ENCODE measurements at regions not wholly inside any gene's neighbourhood (a gene's known extent, or its start where the extent isn't known, plus 50 kb on each side); places are given as distances from the start of the nearest gene placed in this dataset.

DNA sequence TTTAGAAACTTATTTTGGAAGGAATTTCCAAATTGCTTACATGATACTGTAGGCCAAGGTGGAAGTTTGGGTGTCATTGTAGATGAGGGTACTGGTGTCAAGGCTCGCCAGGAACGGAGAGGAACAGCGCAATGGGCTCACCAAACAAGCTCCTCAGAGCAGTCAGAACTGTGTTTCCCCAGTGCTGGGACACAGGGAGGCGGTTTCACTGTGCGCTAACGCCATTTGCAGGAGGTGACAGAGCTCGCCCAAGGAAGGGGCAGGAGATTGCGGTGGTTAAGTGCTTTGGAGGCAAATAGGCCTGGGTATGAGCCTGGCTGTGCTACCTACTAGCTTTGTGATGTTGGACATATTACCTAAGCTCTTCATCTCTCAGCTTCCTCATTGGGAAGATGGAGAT, 57.3 kb downstream of the HHEX start:
- no peak for DNase-seq

DNA sequence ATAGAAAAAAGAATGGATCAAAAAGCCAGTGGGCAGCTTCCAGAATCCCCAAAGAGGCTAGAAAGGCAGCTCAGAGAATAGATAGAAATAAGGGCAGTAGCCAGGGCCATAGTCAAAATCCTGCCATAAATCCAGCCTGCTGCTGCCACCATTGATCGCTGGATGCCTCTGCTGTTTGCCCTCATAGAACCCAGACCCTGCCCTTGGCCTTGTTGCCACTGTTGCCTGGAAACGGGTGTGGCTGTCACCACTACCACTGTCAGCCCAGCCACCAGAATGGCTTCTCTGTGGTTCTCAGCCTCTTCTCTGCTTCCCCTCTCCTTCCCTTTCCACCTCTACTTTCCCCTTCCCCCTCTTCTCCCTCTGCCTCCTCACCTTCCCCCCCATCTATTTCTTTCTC, 57.8 kb downstream of the HHEX start:
- peak; percentile 63 to 79 for DNase-seq

DNA sequence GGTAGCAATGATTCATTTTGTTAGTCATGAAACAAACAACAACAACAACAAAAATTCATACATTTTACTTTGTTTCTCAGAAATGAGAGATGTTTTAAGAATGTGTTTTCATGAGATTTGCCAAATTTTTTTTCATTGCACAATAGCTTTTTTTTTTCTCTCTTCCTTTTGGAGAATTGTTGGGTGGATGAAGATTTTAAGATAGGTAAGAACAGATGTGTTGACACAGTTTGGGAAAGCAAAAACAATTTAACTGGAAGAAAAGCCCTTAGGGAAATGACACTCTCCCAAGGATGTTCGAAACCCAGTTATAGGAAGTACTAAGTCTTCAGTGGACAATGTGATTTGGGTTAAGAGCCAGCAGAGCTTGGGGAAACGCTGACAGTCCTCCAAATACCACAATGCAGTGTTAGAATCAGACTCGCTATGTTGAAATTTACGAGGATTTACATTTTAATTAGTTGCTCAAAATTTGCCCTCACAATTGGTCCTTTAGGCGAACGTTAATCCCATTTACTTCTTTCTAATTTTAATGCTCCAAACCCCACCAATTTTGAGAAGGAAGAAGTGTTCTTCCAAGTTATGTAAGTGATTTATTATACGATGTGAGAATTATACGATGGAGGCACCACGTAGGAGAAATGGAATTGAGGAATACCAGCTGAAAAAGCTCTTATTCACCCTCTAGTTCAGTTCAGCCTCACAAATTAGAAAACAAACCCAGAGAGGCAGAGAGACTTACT, 61.2 kb downstream of the HHEX start:
- DNase-seq, result no peak

DNA sequence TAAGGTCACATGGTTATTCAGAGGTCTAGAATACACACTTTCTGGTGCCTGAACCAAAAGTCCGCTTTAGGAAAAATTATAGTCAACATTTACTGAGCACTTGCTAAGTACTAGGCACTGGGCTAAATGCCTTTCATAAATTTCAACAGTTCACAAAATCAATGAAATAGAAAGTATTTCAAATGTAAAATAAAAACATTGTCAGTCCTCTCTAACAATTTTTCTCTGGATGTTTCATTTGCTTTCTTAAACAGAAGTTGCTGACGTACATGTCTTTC, 61.7 kb downstream of the HHEX start:
- no peak for DNase-seq

DNA sequence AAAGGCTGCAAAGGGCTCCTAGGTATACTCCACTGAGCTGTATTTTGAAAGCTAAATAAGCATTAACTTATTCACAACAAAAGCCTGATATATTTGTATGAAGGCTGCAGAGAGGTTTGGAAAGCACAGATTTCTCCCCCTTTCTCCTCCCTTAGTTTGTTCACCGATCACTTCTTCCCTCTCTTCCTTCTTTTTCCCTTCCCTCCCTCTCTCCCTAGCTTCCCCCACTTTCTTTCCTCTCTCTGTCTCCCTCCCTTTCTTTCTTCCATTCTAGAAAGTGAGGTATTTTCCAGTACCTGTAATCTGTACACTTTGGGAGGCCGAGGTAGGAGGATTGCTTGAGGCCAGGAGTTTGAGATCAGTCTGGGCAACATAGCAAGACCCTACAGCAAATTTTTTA, 62.1 kb downstream of the HHEX start:
- DNase-seq, result no peak

DNA sequence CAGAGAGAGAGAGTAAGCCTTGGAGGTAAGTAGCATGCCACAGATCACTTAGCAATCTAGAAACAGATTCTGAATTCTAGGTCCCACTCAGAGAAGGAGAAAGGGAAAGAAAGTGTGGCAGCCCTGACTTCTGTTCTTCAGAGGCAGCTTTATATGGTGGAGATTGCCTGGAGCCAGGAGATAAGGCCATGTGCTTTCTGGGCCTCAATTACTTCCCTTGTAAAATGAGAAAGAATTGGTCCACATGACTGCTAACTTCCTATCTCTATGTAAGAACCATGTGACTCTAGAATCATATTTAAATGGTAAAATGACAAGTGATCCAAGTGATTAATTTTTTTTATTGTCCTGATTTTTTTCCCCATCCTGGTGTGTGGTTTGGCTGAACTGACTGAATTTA, 64.1 kb downstream of the HHEX start:
- DNase-seq, result no peak

DNA sequence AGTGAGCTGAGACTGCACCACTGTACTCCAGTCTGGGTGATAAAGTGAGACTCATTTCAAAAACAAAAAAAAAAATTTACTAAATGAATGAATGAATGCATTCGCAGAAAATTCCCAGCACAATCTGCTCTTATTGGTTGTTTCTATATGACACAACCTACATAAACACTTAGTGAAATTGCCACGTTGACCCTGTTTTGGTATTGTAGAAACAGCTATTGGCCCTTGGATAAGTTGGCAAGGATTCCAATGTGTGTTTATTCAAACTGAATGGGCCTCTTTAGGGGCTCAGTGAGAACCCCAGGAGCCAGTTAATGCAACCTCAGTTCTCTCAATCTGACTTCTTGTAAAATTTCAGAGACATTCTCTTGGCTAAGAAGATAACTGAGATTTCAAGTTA, 66.0 kb downstream of the HHEX start:
- DNase-seq, result no peak

DNA sequence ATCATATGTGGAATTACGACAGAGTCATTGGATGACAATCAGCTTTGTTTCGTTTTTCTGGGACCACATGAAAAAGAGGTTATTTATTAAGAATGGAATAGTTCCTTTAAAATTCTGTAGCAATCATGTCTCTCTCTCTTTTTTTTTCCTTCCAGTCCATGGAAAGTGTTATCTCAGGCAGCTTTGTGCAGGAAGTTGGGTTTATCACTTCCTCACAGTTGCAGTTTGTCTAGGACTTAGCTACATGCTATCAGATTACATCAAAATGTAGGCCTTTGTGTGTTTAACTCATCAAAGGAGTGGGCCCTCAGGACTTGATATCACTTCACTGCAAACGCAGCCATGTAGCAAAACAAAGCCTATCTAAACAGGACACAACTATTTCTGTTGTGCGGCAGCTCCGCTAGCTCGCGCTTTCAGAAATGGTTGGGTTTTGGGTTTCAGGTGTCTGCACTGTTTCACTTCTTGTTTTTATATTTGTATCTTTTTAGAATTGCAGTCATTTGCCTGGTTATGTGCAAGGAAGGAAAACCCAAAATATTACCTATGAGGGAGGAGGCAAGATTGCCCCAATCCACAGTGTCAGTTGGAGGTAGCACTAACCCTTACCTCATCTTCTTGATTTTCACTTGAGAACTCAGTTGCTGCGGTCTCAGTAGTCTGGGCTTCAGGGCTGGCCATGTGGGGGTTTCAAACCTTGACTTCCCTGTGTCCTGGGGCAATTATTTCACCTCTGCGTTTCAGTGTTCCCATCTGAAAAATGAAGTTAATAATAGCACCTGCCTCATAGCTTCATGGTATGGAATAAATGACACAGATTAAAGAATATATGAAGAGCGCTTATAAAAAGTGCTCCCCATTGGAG, 66.7 kb downstream of the HHEX start:
- DNase-seq, result peak in 1 of 2 donors; percentile 57

DNA sequence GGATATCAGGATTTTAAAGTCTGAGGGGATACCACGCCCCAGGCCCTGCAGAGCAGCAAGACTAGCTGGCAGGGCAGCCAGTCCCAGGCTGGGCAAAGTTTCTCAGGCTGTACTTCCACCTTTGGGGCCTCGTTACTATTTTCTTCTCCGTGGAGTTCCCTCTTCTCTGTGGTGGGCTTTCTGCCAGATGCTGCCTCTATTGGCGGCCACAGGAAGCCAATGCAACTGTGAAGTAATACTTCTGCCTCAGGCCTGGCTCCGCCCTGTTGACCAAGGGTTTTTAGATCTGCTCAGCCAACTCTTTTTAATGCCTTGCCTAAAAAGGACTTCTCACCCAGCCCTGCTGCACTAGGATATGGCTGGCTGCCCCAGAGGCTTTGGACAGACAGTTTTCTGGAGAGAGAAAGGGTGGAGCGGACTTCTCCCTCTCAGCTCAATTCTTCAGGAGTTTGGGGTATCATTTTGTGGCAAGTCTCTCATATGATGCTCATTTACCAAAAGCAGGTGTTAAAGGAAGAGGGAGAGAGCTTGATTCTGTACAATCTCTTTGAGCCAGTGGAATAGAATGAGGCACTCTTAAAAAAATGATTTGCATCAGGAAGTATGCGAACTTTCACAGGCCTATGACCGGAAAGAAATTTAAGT, 67.4 kb downstream of the HHEX start:
- DNase-seq, result peak; percentile 28 to 75

DNA sequence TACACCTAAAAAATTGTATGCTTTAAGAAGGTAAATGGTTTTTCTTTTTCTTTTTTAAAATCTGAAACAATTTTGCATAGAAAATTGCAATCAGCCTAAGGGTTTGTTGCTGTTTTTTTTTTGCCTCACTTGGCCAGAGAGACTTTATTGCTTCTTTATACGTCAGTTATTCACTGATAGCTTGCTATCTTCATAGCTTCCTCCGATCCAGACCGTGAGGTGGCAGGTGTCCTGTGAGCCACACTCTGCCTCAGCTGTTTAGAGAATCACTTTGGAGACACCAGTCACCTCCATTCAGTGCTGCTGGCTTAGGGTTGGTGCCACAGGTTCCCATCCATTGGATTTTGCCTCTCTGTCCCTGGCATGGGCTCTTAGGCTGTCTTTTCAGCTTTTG, 68.0 kb downstream of the HHEX start:
- peak in 1 of 2 donors; percentile 7 for DNase-seq

DNA sequence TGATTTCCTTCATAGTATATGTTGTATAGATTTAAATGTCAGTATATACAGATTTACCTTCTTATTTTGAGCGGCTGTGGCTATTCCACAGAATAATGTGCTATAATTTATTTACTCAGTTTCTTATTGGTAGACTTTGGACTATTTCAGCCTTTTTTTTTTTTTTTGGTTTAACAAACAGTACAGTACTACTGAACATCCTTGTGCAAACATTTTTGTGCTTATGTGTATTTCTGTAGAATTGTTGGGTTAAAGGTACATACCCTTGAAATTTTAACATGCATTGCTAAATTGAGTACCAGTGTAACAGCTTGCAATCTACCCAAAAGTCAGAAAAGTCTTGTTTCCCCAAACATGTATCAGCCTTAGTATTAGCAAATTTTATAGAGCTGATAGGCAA, 68.8 kb downstream of the HHEX start:
- no peak for DNase-seq

DNA sequence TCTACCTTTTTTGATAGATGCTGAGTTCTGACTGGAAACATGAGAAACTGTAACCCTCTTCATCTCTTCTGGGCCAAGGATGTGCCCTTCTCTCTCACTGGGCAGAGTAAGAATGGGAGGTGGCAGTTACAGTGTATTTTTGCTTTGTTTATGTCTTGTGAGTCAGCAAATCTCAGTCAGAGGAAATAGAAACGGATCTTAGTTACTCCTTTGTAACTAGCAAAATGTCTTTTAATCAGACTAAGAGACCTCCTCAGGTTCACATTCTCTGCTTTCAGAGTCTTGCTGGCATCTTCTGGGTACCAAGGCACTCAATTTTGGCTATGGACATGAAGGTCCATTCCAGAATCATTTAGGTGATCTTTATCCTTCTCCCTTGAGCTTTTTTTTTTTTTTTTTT, 70.9 kb downstream of the HHEX start:
- no peak for DNase-seq

DNA sequence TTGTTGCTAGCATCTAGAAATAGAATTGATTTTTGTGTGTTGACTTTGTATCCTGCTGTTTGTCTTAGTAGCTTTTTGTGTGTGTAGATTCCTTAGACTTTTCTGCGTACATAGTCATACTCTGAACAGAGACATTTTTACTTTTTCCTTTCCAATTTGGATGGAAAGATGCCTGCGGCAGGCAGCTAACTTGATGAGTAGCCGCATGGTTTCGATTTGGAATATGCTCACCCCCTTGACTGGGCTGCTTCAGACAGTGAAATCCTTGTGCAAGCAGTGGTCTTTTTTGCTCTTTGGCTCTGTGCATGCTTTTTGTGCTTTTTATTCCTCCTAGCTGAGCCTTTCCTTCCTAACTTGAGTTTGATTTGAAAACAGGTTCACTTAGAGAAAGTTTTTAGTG, 71.8 kb downstream of the HHEX start:
- DNase-seq, result no peak

DNA sequence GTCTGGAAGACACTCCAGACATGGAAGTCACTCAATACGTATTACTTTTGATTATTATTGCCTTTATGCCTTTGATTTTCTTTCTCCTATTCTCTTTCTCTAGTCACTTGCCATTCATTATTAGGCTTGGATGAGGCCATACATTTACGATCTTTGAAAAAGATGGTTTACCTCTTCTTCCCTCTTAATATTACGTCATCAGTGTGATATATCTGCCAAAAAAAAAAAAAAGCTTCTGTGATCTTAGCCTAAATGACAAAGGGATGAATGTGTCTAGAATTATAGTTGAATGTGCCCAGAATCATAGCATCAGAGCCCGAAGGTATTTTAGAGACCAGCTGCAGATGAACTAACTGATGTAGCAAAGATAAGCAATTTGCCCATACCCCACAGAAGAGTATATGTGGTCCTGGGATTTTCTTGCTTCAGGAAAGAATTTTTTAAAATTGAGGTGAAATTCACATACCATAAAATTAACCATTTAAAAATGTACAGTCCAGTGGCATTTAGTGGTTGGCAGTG, 73.9 kb downstream of the HHEX start:
- no peak for DNase-seq

DNA sequence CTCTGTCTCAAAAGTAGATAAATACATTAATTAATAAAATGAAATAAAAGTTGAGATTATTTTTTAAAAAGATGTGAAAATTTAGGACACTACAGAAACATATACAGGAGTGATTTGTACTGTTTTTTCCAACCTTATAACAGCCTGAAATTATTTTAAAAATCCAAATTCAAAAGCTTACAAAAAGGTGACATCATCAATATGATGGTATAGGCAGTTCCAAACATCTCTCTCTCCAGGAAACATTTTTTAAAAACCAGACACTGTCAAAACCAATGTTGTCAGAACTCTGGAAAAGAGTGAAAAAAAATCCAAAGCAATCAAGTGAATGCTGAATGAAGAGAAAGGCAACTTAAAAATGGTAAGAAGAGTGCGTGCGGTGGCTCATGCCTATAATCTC, 76.7 kb downstream of the HHEX start:
- DNase-seq, result no peak

DNA sequence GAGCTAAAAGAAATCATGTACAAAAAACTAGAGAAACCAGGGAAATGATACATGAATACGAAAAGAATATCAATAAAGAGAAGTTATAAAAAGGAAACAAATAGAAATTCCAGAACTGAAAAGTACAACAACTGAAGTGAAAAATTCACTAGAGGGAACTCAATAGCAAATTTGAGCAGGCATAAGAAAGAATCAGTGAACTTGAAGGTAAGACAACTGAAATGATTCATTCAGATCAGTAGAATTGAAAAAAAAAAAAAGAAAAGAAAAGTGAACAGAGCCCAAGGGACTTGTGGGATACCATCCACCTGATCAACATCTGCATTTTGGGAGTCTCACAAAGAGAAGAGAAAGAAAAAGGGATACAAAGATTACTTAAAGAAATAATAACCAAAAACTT, 78.3 kb downstream of the HHEX start:
- DNase-seq, result no peak

DNA sequence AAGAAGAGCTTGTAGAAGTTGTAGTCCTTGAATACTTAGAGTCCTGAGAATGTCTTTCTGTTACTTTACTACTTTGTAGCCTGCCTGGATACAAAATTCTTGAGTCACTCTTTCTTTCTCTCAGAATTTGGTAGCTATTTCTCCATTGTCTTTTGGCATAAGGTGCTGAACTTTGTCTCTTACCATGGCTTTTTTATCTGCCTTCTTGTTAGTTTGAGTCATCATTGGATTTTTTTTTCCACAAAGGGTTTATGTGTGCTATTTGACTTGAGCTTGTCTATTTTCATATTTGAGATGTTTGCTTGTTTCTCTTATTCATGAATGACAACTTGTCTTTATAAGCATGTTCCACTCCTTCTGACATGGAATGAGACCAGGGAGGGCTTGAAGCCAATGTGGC, 74.5 kb upstream of the EXOC6 start:
- DNase-seq, result no peak

DNA sequence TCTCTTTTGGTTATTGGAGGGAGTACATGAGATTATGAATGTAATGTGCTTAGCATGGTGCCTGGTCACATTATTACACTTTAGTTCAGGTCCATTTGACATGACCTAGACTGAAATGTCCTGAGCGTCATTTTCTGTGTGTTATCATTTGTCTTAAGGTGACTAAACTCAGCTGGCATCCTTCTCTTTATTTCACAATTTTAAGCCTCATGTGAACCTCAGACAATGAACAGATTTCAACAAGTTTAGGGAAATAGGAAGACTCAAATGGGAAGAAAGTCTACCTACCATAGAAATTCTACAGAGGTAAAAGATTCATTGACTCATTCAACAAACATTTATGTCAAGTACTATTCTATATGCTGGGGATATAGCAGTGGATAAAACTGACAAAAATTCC, 70.2 kb upstream of the EXOC6 start:
- DNase-seq, result no peak

DNA sequence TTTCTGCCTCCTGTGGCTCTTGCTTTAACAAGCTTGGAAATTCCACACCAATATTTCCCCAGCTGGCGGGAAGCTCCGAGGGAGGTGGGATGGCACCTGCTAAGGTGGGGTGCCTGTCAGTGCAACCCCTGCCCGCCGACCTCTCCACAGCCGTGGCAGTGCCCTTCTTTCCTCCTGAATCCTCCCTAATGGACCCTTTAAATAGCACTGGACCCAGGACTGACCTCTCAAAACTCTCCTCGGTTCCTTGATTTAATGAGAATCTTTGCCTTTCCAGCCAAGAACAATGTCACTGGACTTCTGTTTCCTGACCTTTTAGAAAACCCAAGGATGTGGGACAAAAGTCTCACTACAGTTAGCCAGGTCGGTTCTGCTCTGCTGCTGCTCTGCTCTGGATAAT, 63.2 kb upstream of the EXOC6 start:
- DNase-seq, result no peak

DNA sequence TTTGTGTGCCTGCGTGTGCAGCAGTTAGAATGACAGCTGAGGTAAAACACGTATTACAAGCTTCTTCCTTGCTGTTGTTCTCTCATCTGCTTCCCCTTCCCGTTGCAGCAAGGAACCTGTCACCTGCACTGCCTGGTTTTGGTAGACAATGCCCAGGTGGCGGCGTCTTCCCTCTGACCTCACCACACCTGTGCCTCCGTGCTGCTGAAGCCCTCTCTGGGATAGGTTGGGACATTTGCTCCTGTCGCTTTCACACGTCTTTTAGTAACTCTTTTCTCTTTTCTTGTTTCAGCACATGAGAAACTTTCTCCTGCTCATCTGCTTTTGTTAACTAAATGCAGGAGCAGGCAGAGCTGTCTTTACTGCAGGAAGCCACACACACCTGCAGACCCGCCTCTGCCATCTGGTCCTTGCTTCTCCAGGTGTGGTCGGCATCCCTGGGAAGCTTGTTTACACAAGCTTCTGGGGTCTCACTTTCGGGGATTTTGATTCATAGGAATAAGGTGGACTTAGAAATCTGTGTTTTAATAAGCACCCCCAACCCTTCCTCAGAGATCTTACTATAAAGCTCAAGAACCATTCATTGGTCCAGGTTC, 60.7 kb upstream of the EXOC6 start:
- peak in 1 of 2 donors; percentile 1 for DNase-seq

DNA sequence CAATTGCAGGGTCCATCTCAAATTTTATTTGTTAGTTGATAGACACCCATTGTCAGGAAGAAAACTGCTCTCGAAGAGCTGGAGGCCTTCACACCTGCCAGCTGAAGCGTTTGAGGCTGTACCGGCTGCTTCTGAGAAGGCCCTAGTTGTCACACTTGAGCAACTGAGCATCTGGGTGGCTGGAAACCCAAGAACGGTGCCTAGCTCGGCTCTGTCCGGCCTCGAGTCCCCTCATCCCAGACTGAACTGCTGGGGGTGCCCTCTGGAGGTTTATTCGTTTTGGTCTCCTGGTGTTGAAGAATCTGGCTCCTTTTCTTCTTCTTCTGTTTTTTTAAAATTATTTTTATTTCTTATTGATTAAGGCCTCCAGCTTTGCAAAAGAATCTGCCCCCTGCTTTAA, 59.3 kb upstream of the EXOC6 start:
- peak in 1 of 2 donors; percentile 18 for DNase-seq

DNA sequence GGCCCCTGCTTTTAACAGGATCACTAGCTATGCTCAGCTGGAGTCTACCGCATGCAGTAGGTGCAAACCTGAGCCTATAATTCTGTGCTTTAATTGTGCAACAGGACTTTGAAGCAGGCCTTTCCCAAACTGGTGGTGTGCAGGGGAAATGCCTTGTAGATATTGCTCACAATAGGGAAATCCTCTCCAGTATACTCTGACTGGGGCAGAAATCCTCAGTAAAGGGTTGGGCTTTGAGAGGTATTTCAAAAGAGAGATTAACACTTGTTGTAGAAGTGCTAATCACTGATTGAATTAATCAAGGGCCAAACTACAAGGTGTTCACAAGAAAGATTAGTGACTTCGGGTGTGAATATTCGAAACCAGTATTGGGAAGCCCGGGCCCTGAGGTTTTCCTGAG, 58.5 kb upstream of the EXOC6 start:
- DNase-seq, result no peak

DNA sequence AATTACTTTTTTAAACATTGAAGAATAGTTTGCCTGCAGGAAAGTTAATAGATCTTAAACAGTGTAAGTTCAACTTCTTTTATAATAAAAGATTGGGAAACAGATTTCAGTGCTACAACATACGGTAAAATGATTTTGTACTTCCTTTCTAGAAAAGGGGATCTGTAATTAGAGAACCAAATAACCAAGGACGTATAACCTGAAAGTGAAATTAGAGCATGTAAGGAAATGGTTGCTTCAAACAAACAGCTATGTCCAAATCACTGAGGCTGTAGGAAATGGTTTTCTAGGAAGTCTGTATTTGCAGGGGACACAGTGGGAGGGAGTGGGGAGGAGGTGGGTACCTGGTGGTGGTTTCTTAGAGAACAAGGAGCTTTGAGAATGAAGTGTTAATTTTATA, 57.9 kb upstream of the EXOC6 start:
- DNase-seq, result no peak

DNA sequence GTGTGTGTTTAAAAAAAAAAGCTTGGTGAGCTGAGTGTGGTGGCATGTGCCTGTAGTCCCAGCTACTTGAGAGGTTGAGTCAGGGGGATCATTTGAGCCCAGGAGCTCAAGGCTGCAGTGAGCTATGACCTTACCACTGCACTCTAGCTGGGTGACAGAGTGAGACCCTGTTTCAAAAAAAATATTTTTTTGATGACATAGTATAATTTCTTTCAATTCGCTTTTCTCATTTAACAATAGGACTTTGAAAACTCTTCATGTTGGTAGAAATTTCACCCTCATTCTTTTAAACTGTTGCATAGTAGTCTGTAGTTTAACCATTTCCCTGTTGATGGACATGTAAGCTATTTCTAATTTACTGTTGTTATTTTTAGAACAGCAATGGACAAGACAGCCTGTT, 55.7 kb upstream of the EXOC6 start:
- DNase-seq, result no peak

All from CD4-positive, alpha-beta T cell treated with Interleukin-1 beta for 1 hour (primary cell).